Activated CD8-positive, alpha-beta memory T cell treated with anti-CD3 and anti-CD28 coated beads for 4 hours (primary cell): ENCODE measurements at regions not wholly inside any gene's neighbourhood (a gene's known extent, or its start where the extent isn't known, plus 50 kb on each side); places are given as distances from the start of the nearest gene placed in this dataset.

Experiments
- DNase-seq, 2 donors: peaks; one replicate each; pipeline ENCODE4 v3.0.0-alpha.2; 2020; ENCODE audit warnings: low read depth in 2 of 2

- no peak for DNase-seq
Measured at GRCh38 chr1:59004755-59005154, 220.9 kb upstream of the JUN start.

DNA sequence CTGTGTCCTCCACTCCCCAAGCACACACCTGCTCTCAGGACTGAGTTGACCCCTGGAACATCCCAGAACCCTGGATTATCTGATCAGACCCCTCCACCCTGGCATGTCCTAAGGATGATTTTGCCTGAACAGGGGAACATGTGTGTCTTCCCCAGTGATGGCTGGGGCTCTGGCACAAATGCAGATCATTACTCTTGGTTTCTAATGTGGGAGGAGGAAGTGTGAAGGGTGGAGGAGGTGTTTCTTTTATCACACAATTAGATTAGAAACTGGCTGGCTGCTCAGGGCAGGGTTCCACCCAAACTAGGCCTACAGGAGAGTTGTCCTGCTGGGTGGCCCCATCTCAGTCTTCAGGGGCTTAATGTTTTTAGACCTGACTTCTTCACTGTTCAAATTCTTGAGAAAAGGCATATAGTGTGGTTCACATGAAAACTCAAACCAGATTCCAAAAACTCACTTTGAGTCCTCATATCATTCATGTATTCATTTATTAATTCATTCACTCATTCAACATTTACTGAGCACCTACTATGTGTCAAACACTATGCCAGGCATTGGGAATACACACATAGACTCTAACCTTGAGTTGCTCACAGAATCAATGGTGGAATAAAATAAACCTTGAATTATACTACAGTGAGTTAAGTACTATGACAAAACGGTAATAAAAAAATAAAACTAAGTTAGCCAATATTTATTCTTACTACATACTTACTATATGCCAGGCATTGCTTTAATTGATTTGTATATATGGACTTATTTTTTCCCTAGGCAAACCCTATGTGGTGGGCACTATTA lies 221.8 kb upstream of the JUN start:
- DNase-seq, result no peak

DNA sequence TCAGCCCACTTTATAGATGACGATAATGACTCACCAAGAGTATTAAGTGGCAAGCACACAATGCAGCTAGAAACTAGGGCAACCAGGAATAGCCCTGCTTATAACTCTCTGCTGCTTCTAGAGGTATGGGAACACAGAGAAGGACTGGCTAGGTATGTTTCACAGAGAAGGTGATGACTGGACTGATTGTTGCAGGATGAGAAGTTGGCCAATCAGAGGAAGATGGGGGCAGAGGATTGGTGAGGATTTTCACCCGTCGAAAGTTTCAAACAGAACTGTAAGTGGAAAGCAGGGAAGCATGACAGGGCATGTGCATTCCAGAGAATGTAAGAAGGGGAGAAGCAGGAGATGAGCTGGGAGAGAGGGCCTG lies 222.4 kb upstream of the JUN start:
- no peak for DNase-seq

DNA sequence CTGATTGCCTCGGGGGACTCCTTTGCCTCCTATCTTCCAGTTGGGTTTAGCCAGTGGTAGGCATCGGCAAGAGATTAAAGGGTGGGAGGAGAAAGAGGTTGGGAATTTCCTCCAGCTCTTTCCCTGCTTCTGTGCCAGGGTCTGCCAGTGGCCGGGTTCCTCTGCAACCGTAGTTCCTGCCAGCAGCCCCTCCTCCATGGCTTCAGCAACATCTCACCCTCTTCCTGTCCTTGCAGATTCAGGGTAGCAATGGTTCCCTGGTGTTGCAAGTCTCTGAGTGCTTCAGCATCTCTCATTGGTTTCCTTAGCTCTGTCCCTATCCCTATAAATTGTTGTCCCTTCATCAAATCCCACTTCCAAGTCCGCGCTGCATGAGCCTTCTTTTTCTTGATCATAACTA lies 223.1 kb upstream of the JUN start:
- no peak for DNase-seq

DNA sequence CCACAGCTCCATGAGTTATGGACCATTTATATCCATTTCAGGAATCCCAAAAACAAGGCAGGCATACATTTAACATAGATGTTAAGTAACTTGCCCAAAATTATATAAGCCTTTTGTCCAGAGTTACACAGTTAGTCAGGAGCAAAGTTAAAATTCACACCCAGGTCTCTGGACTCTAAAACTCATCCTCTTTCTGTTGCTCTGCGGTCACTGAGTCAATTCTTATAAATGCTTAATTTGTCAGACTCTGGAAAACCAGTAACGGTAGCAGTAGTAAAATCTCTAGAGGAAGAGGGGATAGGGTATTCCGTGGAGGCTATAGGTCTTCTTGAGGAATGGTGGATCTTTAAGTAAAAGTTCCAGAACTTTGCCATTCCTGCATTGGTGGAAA lies 223.6 kb upstream of the JUN start:
- no peak for DNase-seq

DNA sequence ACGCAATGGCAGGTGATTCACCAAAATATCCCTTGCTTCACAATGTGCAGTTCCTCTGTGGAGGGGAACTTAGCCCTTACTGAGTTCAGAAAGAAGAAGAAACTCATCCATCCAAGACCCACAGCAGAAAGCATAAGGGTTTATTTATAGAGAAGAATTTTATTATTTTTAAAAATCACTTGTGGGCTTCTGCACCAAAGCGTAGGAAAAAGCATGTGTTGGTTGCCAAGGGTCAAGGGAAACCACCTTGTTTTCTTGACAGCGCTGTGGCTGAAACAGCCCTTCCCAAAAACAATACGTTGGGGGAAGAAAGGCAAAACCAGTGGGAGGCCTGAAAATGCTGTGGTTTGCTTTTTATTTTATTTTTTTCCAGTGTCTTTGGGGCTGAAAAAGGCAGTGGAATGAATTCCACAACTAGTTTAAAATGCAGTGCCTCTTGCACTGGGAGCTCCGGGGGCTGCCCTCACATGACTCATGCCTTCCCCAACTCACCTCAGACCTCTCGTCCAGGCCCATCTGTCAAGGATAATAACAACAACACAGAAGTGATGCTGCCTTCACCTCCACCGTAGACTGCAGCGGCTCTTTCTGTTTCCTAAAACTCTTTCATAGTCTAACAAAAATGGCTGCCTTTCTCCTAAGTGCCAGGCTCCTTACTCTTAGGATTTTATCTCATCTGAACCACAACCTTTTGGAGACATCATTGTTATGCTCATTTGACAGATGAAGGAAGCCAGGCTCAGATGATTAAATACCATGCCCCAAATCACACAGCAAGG lies 224.2 kb upstream of the JUN start:
- DNase-seq, result no peak

DNA sequence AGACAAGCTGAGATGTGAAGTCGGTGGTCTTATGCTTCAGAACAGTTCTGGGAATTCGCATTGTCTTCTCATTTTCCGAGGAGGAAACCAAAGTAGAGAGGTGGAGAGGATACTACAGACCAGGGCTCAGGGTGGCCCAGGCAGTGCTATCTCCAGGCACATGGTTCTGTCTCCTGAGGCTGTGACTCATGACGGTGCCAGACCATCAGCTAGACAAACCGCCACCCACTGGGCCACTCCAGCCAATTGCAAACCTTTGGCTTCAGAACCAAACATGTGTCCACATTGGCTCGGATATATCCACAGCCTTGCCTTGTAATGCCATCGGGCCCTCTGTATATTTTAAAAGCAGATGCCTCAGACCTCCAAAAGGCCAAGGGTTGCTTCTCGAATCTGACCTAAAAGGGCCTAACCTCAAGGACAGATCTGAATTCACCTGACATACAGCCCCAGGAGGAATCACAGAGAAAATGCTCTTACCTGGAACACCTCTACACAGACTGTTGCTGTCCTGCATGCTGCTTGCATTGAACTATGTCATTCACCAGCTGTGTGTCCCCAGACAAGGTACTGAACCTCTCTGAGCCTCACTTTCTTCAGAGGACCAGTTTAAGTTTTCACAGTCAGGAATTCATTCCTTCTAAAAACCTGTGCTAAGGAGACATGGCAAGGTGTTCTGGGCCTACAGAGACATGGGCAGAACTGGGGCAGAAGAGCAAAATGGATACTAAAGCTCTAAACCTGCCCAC lies 224.9 kb upstream of the JUN start:
- no peak for DNase-seq

DNA sequence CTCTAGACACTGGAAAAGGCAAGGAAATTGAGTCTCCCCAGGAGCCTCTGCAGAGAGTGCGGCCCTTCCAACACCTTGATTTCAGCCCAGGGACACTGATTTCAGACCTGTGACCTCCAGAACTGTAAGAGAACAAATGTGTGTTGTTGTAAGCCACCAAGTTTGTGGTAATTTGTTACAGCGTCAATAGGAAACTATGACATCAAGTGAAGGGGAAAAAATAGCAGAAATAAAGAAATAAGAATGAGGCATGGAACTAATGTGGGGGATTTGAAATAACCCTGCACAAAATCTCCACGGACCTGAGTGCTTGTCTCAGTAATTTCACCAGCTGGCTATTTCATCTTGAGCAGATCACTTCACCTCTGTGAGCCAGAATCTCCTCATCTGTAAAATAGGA lies 227.8 kb upstream of the JUN start:
- DNase-seq, result no peak

GRCh38 chr1:59012378-59012777 lies 228.5 kb upstream of the JUN start:
- no peak for DNase-seq

- no peak for DNase-seq
Measured at GRCh38 chr1:59013276-59013927, 229.6 kb upstream of the JUN start.

- no peak for DNase-seq
Measured at GRCh38 chr1:59013928-59014279, 230.1 kb upstream of the JUN start.

DNA sequence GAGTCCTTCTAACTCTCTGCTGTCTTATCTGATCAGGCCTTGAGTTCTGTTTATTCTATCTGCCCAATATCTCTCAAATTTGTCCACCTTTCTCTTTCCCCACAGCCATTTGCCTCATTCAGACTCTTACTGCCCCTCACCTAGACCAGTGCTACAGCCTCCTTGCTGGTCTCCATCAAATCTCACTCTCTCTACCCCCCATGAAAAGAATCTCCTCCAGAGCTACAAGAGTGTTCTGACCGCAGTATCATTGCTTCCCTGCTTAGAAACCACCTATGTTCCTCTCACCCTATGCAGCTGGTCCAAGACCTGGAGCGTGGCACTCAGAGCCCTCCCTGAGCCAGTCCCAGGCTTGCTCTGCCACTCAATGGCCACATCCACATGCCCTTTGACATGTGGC lies 231.0 kb upstream of the JUN start:
- no peak for DNase-seq

DNA sequence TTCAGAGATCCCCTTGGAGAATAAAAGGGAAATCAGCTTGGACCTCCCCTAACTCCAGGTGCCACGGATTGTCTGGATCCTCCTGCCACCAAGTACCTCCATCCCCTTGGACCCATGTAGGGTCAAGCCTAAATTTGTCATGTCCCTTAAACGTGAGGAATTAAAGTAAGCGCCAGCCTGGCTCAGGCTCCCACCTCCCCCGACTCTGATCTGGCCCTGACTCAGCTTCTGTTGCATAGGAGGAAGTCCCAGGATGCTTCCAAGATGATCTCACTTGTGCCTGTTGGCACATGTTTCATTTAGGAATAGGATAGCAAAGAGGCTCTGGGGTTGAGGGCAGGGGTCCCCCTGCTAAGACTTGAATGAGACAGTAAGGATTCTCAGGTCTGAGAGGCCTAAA lies 231.9 kb upstream of the JUN start:
- no peak for DNase-seq

DNA sequence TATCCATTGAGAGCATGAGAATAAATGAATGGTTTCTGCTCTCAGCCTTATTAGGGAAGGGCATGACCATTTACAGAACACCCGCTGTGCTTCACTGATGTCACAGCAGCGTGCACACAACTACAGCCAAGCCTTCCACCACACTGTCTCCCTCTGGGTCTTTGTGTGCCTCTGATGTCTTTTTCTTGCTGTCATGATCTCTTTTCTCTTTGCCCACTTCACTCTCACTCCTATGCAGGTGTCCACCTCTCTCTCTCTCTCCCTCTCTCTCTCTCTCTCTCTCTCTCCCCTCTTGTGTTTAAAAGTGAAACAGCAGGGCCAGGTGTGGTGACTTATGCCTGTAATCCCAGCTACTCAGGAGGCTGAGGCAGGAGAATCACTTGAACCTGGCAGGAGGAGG lies 232.5 kb upstream of the JUN start:
- no peak for DNase-seq

GRCh38 chr1:59017501-59018231 lies 233.8 kb upstream of the JUN start:
- no peak for DNase-seq

GRCh38 chr1:59018446-59018845 lies 234.6 kb upstream of the JUN start:
- no peak for DNase-seq

- DNase-seq, result no peak
Measured at GRCh38 chr1:59018860-59019259, 235.0 kb upstream of the JUN start.

DNA sequence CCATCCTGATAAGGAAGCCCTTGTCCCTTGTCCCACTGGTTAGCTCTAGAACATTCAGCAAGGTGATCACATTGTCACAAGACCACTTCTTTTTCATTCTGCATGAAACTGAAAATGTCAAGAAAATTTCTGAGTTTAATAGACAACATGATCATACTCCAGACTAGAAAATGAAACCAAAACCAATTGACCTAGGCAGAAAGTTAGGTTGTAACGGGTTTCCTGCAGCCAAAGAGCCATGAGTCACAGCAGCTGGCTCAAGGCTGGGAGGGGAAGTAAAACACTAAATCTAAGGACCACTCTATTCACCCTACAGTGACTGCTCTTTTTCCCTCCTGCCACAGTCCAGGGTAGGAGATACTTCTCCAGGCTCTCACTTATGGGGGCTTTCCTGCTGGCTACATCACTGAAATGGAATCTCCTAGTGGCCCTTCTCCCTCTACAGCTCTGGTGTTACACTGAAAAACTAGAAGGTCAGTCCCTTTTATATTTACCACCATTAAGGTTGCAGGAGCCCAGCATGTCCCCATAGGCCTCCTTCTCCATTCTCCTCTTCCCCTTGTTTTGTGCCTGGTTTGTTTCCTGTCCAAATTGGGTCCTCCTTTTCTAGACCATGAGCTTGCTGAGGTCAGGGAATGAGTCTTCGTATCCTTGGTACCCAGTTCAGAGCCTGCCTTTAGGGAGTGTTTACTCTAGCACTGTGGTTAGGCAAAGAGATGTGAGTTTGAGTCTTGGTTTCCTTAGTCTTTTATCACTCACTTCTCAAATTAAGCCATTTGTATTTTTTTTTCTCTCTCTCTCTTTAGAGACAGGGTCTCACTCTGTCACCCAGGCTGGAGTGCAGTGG lies 236.5 kb upstream of the JUN start:
- peak; percentile 16 to 36 for DNase-seq

GRCh38 chr1:59022199-59022598 lies 238.4 kb upstream of the JUN start:
- DNase-seq, result no peak

- DNase-seq, result no peak
Measured at GRCh38 chr1:59022799-59023198, 239.0 kb upstream of the JUN start.

GRCh38 chr1:59025201-59025600 lies 241.4 kb upstream of the JUN start:
- no peak for DNase-seq
